Mammary epithelial cell (primary cell): ENCODE measurements at regions not wholly inside any gene's neighbourhood (a gene's known extent, or its start where the extent isn't known, plus 50 kb on each side); places are given as distances from the start of the nearest gene placed in this dataset.

Experiments used
- EZH2 ChIP-seq: IDR thresholded peaks from 2 replicates; pipeline ENCODE4 v1.6.1; 2012; ENCODE audit warnings: low read length, inconsistent platforms, borderline replicate concordance
- TF ChIP-seq, protein P1 (sequence below), 2 donors: IDR thresholded peaks in 1 of 2; conservative IDR thresholded peaks in 1 of 2; 2 replicates each; pipeline ENCODE4 v1.5.1; 2011 to 2012; ENCODE audit warnings: inconsistent platforms in 2 of 2, low read length in 2 of 2, mild to moderate bottlenecking in 2 of 2, control low read depth in 1 of 2, low read depth in 1 of 2; ENCODE audit not compliant: insufficient read depth in 1 of 2; ENCODE audit errors: extremely low read depth in 1 of 2

GRCh38 chr3:165683947-165684346, 153.3 kb downstream of the BCHE start:
- TF ChIP-seq, protein P1, sequence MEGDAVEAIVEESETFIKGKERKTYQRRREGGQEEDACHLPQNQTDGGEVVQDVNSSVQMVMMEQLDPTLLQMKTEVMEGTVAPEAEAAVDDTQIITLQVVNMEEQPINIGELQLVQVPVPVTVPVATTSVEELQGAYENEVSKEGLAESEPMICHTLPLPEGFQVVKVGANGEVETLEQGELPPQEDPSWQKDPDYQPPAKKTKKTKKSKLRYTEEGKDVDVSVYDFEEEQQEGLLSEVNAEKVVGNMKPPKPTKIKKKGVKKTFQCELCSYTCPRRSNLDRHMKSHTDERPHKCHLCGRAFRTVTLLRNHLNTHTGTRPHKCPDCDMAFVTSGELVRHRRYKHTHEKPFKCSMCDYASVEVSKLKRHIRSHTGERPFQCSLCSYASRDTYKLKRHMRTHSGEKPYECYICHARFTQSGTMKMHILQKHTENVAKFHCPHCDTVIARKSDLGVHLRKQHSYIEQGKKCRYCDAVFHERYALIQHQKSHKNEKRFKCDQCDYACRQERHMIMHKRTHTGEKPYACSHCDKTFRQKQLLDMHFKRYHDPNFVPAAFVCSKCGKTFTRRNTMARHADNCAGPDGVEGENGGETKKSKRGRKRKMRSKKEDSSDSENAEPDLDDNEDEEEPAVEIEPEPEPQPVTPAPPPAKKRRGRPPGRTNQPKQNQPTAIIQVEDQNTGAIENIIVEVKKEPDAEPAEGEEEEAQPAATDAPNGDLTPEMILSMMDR (conservative IDR thresholded peaks at IDR 0.05 in 1 of 2, IDR thresholded peaks at IDR 0.05 in 1 of 2; ENCODE audit: extremely low read depth in 1 of 2, insufficient read depth in 1 of 2, low read depth in 1 of 2, low read length in 2 of 2) = no peak
- TF ChIP-seq EZH2 = no peak
